ENCODE measurements at regions not wholly inside any gene's neighbourhood (a gene's known extent, or its start where the extent isn't known, plus 50 kb on each side); places are given as distances from the start of the nearest gene placed in this dataset.

DNA sequence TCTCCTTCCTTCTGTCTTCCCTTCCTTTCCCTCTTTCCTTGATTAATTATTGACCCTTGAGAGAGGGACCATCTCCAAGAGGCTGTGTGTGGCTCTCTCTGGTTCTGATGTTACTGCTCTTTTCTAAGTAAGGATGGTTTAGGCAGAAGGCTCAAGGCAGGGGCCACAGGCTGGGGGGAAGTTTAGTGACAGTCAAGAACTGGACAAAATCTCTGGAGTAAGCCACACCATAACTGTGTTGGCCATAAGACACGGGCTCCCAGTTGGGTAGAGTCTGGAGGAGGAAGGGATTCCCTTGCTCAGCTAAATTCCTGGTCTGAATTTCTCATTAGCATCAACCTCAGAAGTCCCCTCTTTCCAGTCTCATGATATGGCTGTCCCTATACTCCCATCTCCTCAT is 74.7 kb downstream of the BUD13 start:
- ATAC-seq (no peak), DNase-seq (ENCODE audit: low spot score) (no peak)
- no peak overlapping the region for H3K4me3 ChIP-seq
- no peak overlapping the region for H3K4me2 ChIP-seq
- H3K79me2 ChIP-seq (replicated peaks; ENCODE audit: insufficient read depth) = no peaks in the 10 kb centered on the region
- no peak overlapping the region for H3K4me3 Mint-ChIP-seq
- no peaks in the 10 kb centered on the region for H4K20me1 ChIP-seq (replicated peaks; ENCODE audit: insufficient read depth)
- no peaks in the 10 kb centered on the region for H3K9me3 Mint-ChIP-seq
- no peaks in the 10 kb centered on the region for H3K36me3 Mint-ChIP-seq (ENCODE audit: low read depth)
- peaks cover 16% of the 10 kb centered on the region for H3K4me1 Mint-ChIP-seq
- H3K36me3 ChIP-seq (ENCODE audit: insufficient read depth) = no peaks in the 10 kb centered on the region
- peaks cover 9% of the 10 kb centered on the region for H3K27me3 Mint-ChIP-seq (ENCODE audit: insufficient read depth, low read depth, poor library complexity)
- no peaks in the 10 kb centered on the region for H3K27me3 ChIP-seq (ENCODE audit: insufficient read depth)
- no peaks in the 10 kb centered on the region for H3F3A ChIP-seq (replicated peaks; ENCODE audit: low read depth)
- H3K27ac Mint-ChIP-seq = no peak overlapping the region
- H3K4me1 ChIP-seq (ENCODE audit: insufficient read depth) = peaks cover 15% of the 10 kb centered on the region
- H3K9me2 ChIP-seq (ENCODE audit: insufficient read depth) = 0 out of 2 replicates have a peak, but pooled peaks cover 3% of the 10 kb centered on the region
- H2AFZ ChIP-seq = no peak overlapping the region; the same call in 1 of the 2 replicates
- TF ChIP-seq STAT1 (IDR thresholded peaks at IDR 0.05; ENCODE audit: unreplicated experiment) (no peak), NANOG (IDR thresholded peaks at IDR 0.05; ENCODE audit: borderline replicate concordance) (no peak), EZH2phosphoT487 (IDR thresholded peaks at IDR 0.05; ENCODE audit: unreplicated experiment) (no peak), ZNF331 (CRISPR knock-in tag; IDR thresholded peaks at IDR 0.05; ENCODE audit: low read depth) (no peak), JUNB (IDR thresholded peaks at IDR 0.05; ENCODE audit: unreplicated experiment) (no peak), EZH2 (IDR thresholded peaks at IDR 0.05; ENCODE audit: low read depth, unreplicated experiment) (no peak), CREB1 (CRISPR knock-in tag; IDR thresholded peaks at IDR 0.05; ENCODE audit: low read depth) (no peak), POLR2AphosphoS5 (IDR thresholded peaks at IDR 0.05; ENCODE audit: low read depth) (no peak), ZNF114 (CRISPR knock-in tag; IDR thresholded peaks at IDR 0.05) (no peak)
- TF ChIP-seq, protein P1, sequence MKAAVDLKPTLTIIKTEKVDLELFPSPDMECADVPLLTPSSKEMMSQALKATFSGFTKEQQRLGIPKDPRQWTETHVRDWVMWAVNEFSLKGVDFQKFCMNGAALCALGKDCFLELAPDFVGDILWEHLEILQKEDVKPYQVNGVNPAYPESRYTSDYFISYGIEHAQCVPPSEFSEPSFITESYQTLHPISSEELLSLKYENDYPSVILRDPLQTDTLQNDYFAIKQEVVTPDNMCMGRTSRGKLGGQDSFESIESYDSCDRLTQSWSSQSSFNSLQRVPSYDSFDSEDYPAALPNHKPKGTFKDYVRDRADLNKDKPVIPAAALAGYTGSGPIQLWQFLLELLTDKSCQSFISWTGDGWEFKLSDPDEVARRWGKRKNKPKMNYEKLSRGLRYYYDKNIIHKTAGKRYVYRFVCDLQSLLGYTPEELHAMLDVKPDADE (IDR thresholded peaks at IDR 0.05) = no peak
- TF ChIP-seq, protein P2, sequence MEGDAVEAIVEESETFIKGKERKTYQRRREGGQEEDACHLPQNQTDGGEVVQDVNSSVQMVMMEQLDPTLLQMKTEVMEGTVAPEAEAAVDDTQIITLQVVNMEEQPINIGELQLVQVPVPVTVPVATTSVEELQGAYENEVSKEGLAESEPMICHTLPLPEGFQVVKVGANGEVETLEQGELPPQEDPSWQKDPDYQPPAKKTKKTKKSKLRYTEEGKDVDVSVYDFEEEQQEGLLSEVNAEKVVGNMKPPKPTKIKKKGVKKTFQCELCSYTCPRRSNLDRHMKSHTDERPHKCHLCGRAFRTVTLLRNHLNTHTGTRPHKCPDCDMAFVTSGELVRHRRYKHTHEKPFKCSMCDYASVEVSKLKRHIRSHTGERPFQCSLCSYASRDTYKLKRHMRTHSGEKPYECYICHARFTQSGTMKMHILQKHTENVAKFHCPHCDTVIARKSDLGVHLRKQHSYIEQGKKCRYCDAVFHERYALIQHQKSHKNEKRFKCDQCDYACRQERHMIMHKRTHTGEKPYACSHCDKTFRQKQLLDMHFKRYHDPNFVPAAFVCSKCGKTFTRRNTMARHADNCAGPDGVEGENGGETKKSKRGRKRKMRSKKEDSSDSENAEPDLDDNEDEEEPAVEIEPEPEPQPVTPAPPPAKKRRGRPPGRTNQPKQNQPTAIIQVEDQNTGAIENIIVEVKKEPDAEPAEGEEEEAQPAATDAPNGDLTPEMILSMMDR (conservative IDR thresholded peaks at IDR 0.05; ENCODE audit: low read depth in 2 of 2) = no peak
- TF ChIP-seq, protein P3, sequence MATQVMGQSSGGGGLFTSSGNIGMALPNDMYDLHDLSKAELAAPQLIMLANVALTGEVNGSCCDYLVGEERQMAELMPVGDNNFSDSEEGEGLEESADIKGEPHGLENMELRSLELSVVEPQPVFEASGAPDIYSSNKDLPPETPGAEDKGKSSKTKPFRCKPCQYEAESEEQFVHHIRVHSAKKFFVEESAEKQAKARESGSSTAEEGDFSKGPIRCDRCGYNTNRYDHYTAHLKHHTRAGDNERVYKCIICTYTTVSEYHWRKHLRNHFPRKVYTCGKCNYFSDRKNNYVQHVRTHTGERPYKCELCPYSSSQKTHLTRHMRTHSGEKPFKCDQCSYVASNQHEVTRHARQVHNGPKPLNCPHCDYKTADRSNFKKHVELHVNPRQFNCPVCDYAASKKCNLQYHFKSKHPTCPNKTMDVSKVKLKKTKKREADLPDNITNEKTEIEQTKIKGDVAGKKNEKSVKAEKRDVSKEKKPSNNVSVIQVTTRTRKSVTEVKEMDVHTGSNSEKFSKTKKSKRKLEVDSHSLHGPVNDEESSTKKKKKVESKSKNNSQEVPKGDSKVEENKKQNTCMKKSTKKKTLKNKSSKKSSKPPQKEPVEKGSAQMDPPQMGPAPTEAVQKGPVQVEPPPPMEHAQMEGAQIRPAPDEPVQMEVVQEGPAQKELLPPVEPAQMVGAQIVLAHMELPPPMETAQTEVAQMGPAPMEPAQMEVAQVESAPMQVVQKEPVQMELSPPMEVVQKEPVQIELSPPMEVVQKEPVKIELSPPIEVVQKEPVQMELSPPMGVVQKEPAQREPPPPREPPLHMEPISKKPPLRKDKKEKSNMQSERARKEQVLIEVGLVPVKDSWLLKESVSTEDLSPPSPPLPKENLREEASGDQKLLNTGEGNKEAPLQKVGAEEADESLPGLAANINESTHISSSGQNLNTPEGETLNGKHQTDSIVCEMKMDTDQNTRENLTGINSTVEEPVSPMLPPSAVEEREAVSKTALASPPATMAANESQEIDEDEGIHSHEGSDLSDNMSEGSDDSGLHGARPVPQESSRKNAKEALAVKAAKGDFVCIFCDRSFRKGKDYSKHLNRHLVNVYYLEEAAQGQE (IDR thresholded peaks at IDR 0.05; ENCODE audit: unreplicated experiment) = no peak
- TF ChIP-seq, protein P4, sequence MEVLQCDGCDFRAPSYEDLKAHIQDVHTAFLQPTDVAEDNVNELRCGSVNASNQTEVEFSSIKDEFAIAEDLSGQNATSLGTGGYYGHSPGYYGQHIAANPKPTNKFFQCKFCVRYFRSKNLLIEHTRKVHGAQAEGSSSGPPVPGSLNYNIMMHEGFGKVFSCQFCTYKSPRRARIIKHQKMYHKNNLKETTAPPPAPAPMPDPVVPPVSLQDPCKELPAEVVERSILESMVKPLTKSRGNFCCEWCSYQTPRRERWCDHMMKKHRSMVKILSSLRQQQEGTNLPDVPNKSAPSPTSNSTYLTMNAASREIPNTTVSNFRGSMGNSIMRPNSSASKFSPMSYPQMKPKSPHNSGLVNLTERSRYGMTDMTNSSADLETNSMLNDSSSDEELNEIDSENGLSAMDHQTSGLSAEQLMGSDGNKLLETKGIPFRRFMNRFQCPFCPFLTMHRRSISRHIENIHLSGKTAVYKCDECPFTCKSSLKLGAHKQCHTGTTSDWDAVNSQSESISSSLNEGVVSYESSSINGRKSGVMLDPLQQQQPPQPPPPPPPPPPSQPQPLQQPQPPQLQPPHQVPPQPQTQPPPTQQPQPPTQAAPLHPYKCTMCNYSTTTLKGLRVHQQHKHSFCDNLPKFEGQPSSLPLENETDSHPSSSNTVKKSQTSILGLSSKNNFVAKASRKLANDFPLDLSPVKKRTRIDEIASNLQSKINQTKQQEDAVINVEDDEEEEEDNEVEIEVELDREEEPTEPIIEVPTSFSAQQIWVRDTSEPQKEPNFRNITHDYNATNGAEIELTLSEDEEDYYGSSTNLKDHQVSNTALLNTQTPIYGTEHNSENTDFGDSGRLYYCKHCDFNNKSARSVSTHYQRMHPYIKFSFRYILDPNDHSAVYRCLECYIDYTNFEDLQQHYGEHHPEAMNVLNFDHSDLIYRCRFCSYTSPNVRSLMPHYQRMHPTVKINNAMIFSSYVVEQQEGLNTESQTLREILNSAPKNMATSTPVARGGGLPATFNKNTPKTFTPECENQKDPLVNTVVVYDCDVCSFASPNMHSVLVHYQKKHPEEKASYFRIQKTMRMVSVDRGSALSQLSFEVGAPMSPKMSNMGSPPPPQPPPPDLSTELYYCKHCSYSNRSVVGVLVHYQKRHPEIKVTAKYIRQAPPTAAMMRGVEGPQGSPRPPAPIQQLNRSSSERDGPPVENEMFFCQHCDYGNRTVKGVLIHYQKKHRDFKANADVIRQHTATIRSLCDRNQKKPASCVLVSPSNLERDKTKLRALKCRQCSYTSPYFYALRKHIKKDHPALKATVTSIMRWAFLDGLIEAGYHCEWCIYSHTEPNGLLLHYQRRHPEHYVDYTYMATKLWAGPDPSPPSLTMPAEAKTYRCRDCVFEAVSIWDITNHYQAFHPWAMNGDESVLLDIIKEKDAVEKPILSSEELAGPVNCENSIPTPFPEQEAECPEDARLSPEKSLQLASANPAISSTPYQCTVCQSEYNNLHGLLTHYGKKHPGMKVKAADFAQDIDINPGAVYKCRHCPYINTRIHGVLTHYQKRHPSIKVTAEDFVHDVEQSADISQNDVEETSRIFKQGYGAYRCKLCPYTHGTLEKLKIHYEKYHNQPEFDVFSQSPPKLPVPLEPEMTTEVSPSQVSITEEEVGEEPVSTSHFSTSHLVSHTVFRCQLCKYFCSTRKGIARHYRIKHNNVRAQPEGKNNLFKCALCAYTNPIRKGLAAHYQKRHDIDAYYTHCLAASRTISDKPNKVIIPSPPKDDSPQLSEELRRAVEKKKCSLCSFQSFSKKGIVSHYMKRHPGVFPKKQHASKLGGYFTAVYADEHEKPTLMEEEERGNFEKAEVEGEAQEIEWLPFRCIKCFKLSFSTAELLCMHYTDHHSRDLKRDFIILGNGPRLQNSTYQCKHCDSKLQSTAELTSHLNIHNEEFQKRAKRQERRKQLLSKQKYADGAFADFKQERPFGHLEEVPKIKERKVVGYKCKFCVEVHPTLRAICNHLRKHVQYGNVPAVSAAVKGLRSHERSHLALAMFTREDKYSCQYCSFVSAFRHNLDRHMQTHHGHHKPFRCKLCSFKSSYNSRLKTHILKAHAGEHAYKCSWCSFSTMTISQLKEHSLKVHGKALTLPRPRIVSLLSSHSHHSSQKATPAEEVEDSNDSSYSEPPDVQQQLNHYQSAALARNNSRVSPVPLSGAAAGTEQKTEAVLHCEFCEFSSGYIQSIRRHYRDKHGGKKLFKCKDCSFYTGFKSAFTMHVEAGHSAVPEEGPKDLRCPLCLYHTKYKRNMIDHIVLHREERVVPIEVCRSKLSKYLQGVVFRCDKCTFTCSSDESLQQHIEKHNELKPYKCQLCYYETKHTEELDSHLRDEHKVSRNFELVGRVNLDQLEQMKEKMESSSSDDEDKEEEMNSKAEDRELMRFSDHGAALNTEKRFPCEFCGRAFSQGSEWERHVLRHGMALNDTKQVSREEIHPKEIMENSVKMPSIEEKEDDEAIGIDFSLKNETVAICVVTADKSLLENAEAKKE (CRISPR knock-in tag; IDR thresholded peaks at IDR 0.05) = no peak
- H3K27ac ChIP-seq (ENCODE audit: low read depth) = no peak overlapping the region
